HEK293T (cell line): ENCODE measurements at regions not wholly inside any gene's neighbourhood (a gene's known extent, or its start where the extent isn't known, plus 50 kb on each side); places are given as distances from the start of the nearest gene placed in this dataset.

Experiments used
- ARNT ChIP-seq: fragments of 450-650 bp; IDR thresholded peaks from 2 replicates; pipeline ENCODE4 v1.6.1; 2017; ENCODE audit warnings: mild to moderate bottlenecking
- ELF4 ChIP-seq: fragments of 450-650 bp; IDR thresholded peaks from 2 replicates; pipeline ENCODE4 v1.6.1; 2017; ENCODE audit warnings: antibody characterized with exemption
- FOXK2 ChIP-seq: fragments of 450-650 bp; IDR thresholded peaks from 2 replicates; pipeline ENCODE4 v1.6.1; 2016; ENCODE audit warnings: mild to moderate bottlenecking
- NFRKB ChIP-seq: fragments of 450-650 bp; IDR thresholded peaks from 2 replicates; pipeline ENCODE4 v1.6.1; 2016; ENCODE audit warnings: mild to moderate bottlenecking, moderate library complexity
- SP1 ChIP-seq: fragments of 450-650 bp; IDR thresholded peaks from 2 replicates; pipeline ENCODE4 v1.6.1; 2017
- SUZ12 ChIP-seq: fragments of 450-650 bp; IDR thresholded peaks from 2 replicates; pipeline ENCODE4 v1.6.1; 2016; ENCODE audit warnings: mild to moderate bottlenecking
- TARDBP ChIP-seq: fragments of 450-650 bp; IDR thresholded peaks from 2 replicates; pipeline ENCODE4 v1.6.1; 2016
- ZNF384 ChIP-seq: fragments of 450-650 bp; IDR thresholded peaks from 2 replicates; pipeline ENCODE4 v1.6.1; 2016

GRCh38 chr1:82348487-82348886 is 547.8 kb downstream of the ADGRL2 start:
- TF ChIP-seq SP1 = no peak
- TF ChIP-seq NFRKB = no peak
- no peak for TF ChIP-seq SUZ12
- no peak for TF ChIP-seq TARDBP
- no peak for TF ChIP-seq ZNF384
- no peak for TF ChIP-seq ARNT
- TF ChIP-seq FOXK2 = no peak
- no peak for TF ChIP-seq ELF4
